Neural cell (in vitro differentiated cells): ENCODE measurements at regions not wholly inside any gene's neighbourhood (a gene's known extent, or its start where the extent isn't known, plus 50 kb on each side); places are given as distances from the start of the nearest gene placed in this dataset.

Source experiments
- H2AFZ ChIP-seq: fragments of 200-600, 300-800 bp; sonication (generic), shearing (Covaris generic); 2 replicates; pipeline ENCODE4 v1.6.0; 2014; ENCODE audit warnings: low read depth, mild to moderate bottlenecking, antibody characterized with exemption, low read length, moderate library complexity
- H3F3A ChIP-seq: fragments of 200-600 bp; shearing (Covaris generic); 2 replicates; pipeline ENCODE4 v1.6.1; 2016; ENCODE audit warnings: mild to moderate bottlenecking, moderate library complexity, mixed read lengths, antibody characterized with exemption, low read length; ENCODE audit not compliant: insufficient read depth, poor library complexity, severe bottlenecking
- H3K27ac ChIP-seq: fragments of 200-600, 300-800 bp; sonication (generic), shearing (Covaris generic); 2 replicates; pipeline ENCODE4 v1.5.1; 2014; ENCODE audit warnings: mild to moderate bottlenecking, low read length, moderate library complexity
- H3K27me3 ChIP-seq: fragments of 300-800, 200-600 bp; sonication (generic), shearing (Covaris generic); 2 replicates; pipeline ENCODE4 v1.6.0; 2014; ENCODE audit warnings: mild to moderate bottlenecking, low read depth, low read length, moderate library complexity; ENCODE audit not compliant: insufficient read depth
- H3K36me3 ChIP-seq: fragments of 300-800, 200-600 bp; sonication (generic), shearing (Covaris generic); 2 replicates; pipeline ENCODE4 v1.5.1; 2014; ENCODE audit warnings: mild to moderate bottlenecking, antibody characterized with exemption, low read length, moderate library complexity; ENCODE audit not compliant: insufficient read depth
- H3K4me2 ChIP-seq: fragments of 300-800, 200-600 bp; sonication (generic), shearing (Covaris generic); 2 replicates; pipeline ENCODE4 v1.6.0; 2014; ENCODE audit warnings: mild to moderate bottlenecking, low read length
- H3K4me3 ChIP-seq: fragments of 300-800, 200-600 bp; sonication (generic), shearing (Covaris generic); 2 replicates; pipeline ENCODE4 v1.5.1; 2014; ENCODE audit warnings: mild to moderate bottlenecking, low read length, moderate library complexity
- H3K79me2 ChIP-seq: fragments of 200-600 bp; shearing (Covaris generic); replicated peaks from 2 replicates; pipeline ENCODE4 v1.6.0; 2014; ENCODE audit warnings: mild to moderate bottlenecking, low read length, moderate library complexity; ENCODE audit not compliant: insufficient read depth
- H3K9ac ChIP-seq: fragments of 300-800, 200-600 bp; sonication (generic), shearing (Covaris generic); 2 replicates; pipeline ENCODE4 v1.6.1; 2016; ENCODE audit warnings: mild to moderate bottlenecking, low read length, mixed read lengths
- H3K9me2 ChIP-seq: fragments of 200-600 bp; shearing (Covaris generic); 2 replicates; pipeline ENCODE4 v1.6.1; 2016; ENCODE audit warnings: mild to moderate bottlenecking, low read length, mixed read lengths; ENCODE audit not compliant: insufficient read depth
- H3K9me3 ChIP-seq: fragments of 200-600, 300-800 bp; sonication (generic), shearing (Covaris generic); 2 replicates; pipeline ENCODE4 v1.6.1; 2016; ENCODE audit warnings: mild to moderate bottlenecking, mixed run types, low read length, moderate library complexity, mixed read lengths
- H4K20me1 ChIP-seq: fragments of 200-600 bp; shearing (Covaris generic); 2 replicates; pipeline ENCODE4 v1.6.1; 2016; ENCODE audit warnings: mild to moderate bottlenecking, mixed run types; ENCODE audit not compliant: insufficient read depth
- CTCF ChIP-seq: fragments of 450-650 bp; IDR thresholded peaks from 2 replicates; pipeline ENCODE4 v1.5.1; 2014; ENCODE audit warnings: antibody characterized with exemption, mild to moderate bottlenecking, moderate library complexity; ENCODE audit not compliant: poor library complexity, severe bottlenecking
- EP300 ChIP-seq: fragments of 450-650 bp; conservative IDR thresholded peaks from 2 replicates; pipeline ENCODE4 v1.6.1; 2014; ENCODE audit warnings: antibody characterized with exemption, mild to moderate bottlenecking, moderate library complexity; ENCODE audit not compliant: poor library complexity, severe bottlenecking
- EZH2 ChIP-seq: fragments of 200-600, 300-800 bp; shearing (Covaris generic), sonication (generic); IDR thresholded peaks from 2 replicates; pipeline ENCODE4 v1.6.1; 2014; ENCODE audit warnings: antibody characterized with exemption, low read length, borderline replicate concordance, mild to moderate bottlenecking; ENCODE audit not compliant: insufficient read depth, poor library complexity, severe bottlenecking
- MXI1 ChIP-seq: fragments of 450-650 bp; conservative IDR thresholded peaks from 2 replicates; pipeline ENCODE4 v1.6.1; 2014; ENCODE audit warnings: antibody characterized with exemption, mild to moderate bottlenecking; ENCODE audit not compliant: poor library complexity, severe bottlenecking
- POLR2AphosphoS5 ChIP-seq: IDR thresholded peaks from 2 replicates; pipeline ENCODE4 v1.6.1; 2012
- RAD21 ChIP-seq: fragments of 450-650 bp; conservative IDR thresholded peaks from 2 replicates; pipeline ENCODE4 v1.6.1; 2014; ENCODE audit warnings: antibody characterized with exemption, mild to moderate bottlenecking, moderate library complexity
- SMC3 ChIP-seq: fragments of 450-650 bp; conservative IDR thresholded peaks from 2 replicates; pipeline ENCODE4 v1.6.1; 2014; ENCODE audit warnings: antibody characterized with exemption, mild to moderate bottlenecking, moderate library complexity; ENCODE audit not compliant: poor library complexity
- TAF1 ChIP-seq: IDR thresholded peaks from 2 replicates; pipeline ENCODE4 v1.6.1; 2012; ENCODE audit warnings: low read depth
- TF ChIP-seq, protein P1 (sequence below): IDR thresholded peaks from 2 replicates; pipeline ENCODE4 v1.6.1; 2012; ENCODE audit warnings: borderline replicate concordance

- TF ChIP-seq SMC3 (no peak), EP300 (no peak), RAD21 (no peak), TAF1 (no peak), POLR2AphosphoS5 (no peak), CTCF (no peak), MXI1 (no peak), EZH2 (no peak)
- TF ChIP-seq, protein P1, sequence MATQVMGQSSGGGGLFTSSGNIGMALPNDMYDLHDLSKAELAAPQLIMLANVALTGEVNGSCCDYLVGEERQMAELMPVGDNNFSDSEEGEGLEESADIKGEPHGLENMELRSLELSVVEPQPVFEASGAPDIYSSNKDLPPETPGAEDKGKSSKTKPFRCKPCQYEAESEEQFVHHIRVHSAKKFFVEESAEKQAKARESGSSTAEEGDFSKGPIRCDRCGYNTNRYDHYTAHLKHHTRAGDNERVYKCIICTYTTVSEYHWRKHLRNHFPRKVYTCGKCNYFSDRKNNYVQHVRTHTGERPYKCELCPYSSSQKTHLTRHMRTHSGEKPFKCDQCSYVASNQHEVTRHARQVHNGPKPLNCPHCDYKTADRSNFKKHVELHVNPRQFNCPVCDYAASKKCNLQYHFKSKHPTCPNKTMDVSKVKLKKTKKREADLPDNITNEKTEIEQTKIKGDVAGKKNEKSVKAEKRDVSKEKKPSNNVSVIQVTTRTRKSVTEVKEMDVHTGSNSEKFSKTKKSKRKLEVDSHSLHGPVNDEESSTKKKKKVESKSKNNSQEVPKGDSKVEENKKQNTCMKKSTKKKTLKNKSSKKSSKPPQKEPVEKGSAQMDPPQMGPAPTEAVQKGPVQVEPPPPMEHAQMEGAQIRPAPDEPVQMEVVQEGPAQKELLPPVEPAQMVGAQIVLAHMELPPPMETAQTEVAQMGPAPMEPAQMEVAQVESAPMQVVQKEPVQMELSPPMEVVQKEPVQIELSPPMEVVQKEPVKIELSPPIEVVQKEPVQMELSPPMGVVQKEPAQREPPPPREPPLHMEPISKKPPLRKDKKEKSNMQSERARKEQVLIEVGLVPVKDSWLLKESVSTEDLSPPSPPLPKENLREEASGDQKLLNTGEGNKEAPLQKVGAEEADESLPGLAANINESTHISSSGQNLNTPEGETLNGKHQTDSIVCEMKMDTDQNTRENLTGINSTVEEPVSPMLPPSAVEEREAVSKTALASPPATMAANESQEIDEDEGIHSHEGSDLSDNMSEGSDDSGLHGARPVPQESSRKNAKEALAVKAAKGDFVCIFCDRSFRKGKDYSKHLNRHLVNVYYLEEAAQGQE = no peak
- H3K36me3 ChIP-seq = no peaks in the 10 kb centered on the region
- H3F3A ChIP-seq = no peaks in the 10 kb centered on the region
- no peak overlapping the region for H3K27ac ChIP-seq
- no peaks in the 10 kb centered on the region for H4K20me1 ChIP-seq
- H3K79me2 ChIP-seq = no peaks in the 10 kb centered on the region
- H3K9me3 ChIP-seq = no peaks in the 10 kb centered on the region
- H3K27me3 ChIP-seq = no peaks in the 10 kb centered on the region
- H3K4me3 ChIP-seq = no peak overlapping the region
- H3K9ac ChIP-seq = no peak overlapping the region
- no peak overlapping the region for H3K4me2 ChIP-seq
- H3K9me2 ChIP-seq = no peaks in the 10 kb centered on the region
- no peak overlapping the region for H2AFZ ChIP-seq
Measured at GRCh38 chr5:147068998-147069397, 165.8 kb upstream of the STK32A start.

GRCh38 chr5:147072622-147073021 lies 162.2 kb upstream of the STK32A start:
- TF ChIP-seq, protein P1 = no peak
- no peak for TF ChIP-seq POLR2AphosphoS5
- TF ChIP-seq TAF1 = no peak
- no peak for TF ChIP-seq RAD21
- no peak for TF ChIP-seq MXI1
- no peak for TF ChIP-seq SMC3
- no peak for TF ChIP-seq EZH2
- no peak for TF ChIP-seq EP300
- no peak for TF ChIP-seq CTCF
- H3K27ac ChIP-seq = no peak overlapping the region
- H3K4me3 ChIP-seq = no peak overlapping the region
- no peaks in the 10 kb centered on the region for H3K9me3 ChIP-seq
- H3K4me2 ChIP-seq = no peak overlapping the region
- H4K20me1 ChIP-seq = no peaks in the 10 kb centered on the region
- H2AFZ ChIP-seq = no peak overlapping the region
- no peak overlapping the region for H3K9ac ChIP-seq
- no peaks in the 10 kb centered on the region for H3F3A ChIP-seq
- no peaks in the 10 kb centered on the region for H3K79me2 ChIP-seq
- H3K36me3 ChIP-seq = no peaks in the 10 kb centered on the region
- H3K27me3 ChIP-seq = no peaks in the 10 kb centered on the region
- H3K9me2 ChIP-seq = no peaks in the 10 kb centered on the region
